ENCODE measurements at regions not wholly inside any gene's neighbourhood (a gene's known extent, or its start where the extent isn't known, plus 50 kb on each side); places are given as distances from the start of the nearest gene placed in this dataset.
"Not testable (repeated sequence)": the region's sequence is repeated elsewhere in the genome, so short reads cannot be mapped to it uniquely, and the experiment has no call there.

GRCh38 chr2:187610450-187610849 is 56.2 kb upstream of the TFPI start:
- DNase-seq, result not testable (repeated sequence)

- DNase-seq, result no peak
Observed at GRCh38 chr2:187612857-187613256, 58.6 kb upstream of the TFPI start.

- DNase-seq, result no peak
Observed at GRCh38 chr2:187614756-187615155, 60.5 kb upstream of the TFPI start.

GRCh38 chr2:187615364-187615763 is 61.1 kb upstream of the TFPI start:
- DNase-seq, result no peak

GRCh38 chr2:187615902-187616301 is 61.7 kb upstream of the TFPI start:
- no peak for DNase-seq

GRCh38 chr2:187617120-187617519 is 62.9 kb upstream of the TFPI start:
- no peak for DNase-seq

- DNase-seq, result no peak
Observed at GRCh38 chr2:187617905-187618304, 63.7 kb upstream of the TFPI start.

GRCh38 chr2:187618813-187619212 is 64.6 kb upstream of the TFPI start:
- no peak for DNase-seq

- no peak for DNase-seq
Observed at GRCh38 chr2:187627153-187627552, 72.9 kb upstream of the TFPI start.

GRCh38 chr2:187636731-187637391 is 82.6 kb upstream of the TFPI start:
- not testable (repeated sequence) for DNase-seq

- not testable (repeated sequence) for DNase-seq
Observed at GRCh38 chr2:187637392-187637740, 83.1 kb upstream of the TFPI start.

- not testable (repeated sequence) for DNase-seq
Observed at GRCh38 chr2:187637771-187638170, 83.5 kb upstream of the TFPI start.

- DNase-seq, result no peak
Observed at GRCh38 chr2:187638840-187639239, 84.6 kb upstream of the TFPI start.

- DNase-seq, result no peak
Observed at GRCh38 chr2:187640926-187641510, 86.8 kb upstream of the TFPI start.

GRCh38 chr2:187642498-187642897 is 88.3 kb upstream of the TFPI start:
- DNase-seq, result no peak

- DNase-seq, result no peak
Observed at GRCh38 chr2:187644486-187644885, 90.3 kb upstream of the TFPI start.

GRCh38 chr2:187644981-187645380 is 90.7 kb upstream of the TFPI start:
- no peak for DNase-seq

GRCh38 chr2:187646556-187646955 is 92.3 kb upstream of the TFPI start:
- no peak for DNase-seq

GRCh38 chr2:187654535-187654934 is 100.3 kb upstream of the TFPI start:
- DNase-seq, result no peak

GRCh38 chr2:187655001-187655400 is 100.8 kb upstream of the TFPI start:
- no peak for DNase-seq

GRCh38 chr2:187656123-187656522 is 101.9 kb upstream of the TFPI start:
- no peak for DNase-seq

GRCh38 chr2:187658952-187659525 is 104.8 kb upstream of the TFPI start:
- peak in 1 of 2 experiments; percentile 14 for DNase-seq

- not testable (repeated sequence) for DNase-seq
Observed at GRCh38 chr2:187676050-187676449, 121.8 kb upstream of the TFPI start.

GRCh38 chr2:187679454-187679853 is 125.2 kb upstream of the TFPI start:
- no peak for DNase-seq

- DNase-seq, result no peak
Observed at GRCh38 chr2:187684174-187684573, 129.9 kb upstream of the TFPI start.
